NCI-H1930 (cell line): ENCODE measurements at regions not wholly inside any gene's neighbourhood (a gene's known extent, or its start where the extent isn't known, plus 50 kb on each side); places are given as distances from the start of the nearest gene placed in this dataset.
A peak's percentile ranks its signal among the peaks of the same experiment; 100 is the strongest.
"Not testable (repeated sequence)": the region's sequence is repeated elsewhere in the genome, so short reads cannot be mapped to it uniquely, and the experiment has no call there.

Experiments
- DNase-seq, 2 experiments: peaks; one replicate each; lab custom pipeline; 2025; lab: John Stamatoyannopoulos, UW

GRCh38 chr3:106025151-106025722, 156.4 kb upstream of the CBLB start:
- no peak for DNase-seq

GRCh38 chr3:106029954-106030626, 161.3 kb upstream of the CBLB start:
- DNase-seq = no peak

DNA sequence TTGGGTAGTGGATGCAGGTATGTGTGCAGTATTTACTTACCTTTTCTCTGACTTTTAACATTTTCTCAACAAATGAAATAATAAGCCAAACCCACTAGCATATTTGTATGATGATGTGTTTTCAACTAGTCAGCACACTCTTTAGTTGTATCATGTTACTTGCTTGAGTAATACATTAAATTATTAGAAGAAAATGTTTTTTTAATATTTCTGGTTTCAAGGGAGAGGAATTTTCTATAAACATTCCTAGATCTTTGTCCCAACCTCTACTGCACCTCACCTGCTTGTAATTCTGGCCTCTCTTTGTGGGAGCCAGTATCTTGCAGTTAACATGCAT, 161.8 kb upstream of the CBLB start:
- no peak for DNase-seq

- DNase-seq = no peak
Measured at GRCh38 chr3:106032479-106032878, 163.7 kb upstream of the CBLB start.

GRCh38 chr3:106033654-106034053, 164.8 kb upstream of the CBLB start:
- DNase-seq = no peak

DNA sequence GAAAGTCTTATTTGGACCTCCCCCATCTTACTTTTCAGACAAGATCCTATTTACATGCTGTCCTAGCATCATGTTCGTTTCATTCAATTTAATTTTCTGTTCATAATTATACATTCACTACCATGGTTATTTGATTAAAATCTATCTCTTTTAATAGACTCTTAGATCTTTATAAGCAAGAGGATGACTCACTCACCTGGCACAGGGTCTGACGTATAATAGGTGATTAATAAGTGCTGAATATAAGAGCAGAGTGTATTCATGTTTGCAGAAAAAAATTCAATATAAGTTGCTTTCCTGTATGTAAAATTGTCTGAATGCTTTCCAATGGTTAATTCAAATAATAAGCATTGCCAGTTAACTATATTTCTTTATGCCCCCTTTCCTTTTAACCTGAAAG, 165.5 kb upstream of the CBLB start:
- DNase-seq = no peak

GRCh38 chr3:106035619-106036018, 166.8 kb upstream of the CBLB start:
- DNase-seq = no peak

GRCh38 chr3:106036696-106037095, 167.9 kb upstream of the CBLB start:
- DNase-seq = no peak

- no peak for DNase-seq
Measured at GRCh38 chr3:106047221-106047620, 178.4 kb upstream of the CBLB start.

DNA sequence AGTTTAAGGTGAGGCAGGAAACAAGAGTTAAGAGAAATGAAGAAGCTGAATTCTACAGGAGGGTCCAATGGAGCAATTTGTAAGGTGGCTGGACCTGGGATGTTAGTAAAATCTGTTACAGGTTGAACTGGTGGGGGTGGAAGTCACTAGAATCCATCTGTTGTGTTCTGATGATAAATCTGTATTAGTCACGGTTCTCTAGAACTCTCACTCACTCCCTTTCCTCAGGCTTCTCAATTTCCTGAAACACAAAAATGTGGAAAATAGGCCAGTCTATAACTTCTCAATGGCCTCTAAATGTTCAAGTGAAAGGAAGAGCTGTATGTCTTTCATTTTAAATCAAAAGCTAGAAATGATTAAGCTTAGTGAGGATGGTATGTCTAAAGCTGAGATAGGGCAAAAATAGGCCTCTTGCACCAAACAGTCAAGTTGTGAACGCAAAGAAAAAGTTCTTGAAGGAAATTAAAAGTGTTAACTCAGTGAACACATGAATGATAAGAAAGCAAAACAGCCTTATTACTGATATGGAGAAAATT, 180.2 kb upstream of the CBLB start:
- DNase-seq = no peak

DNA sequence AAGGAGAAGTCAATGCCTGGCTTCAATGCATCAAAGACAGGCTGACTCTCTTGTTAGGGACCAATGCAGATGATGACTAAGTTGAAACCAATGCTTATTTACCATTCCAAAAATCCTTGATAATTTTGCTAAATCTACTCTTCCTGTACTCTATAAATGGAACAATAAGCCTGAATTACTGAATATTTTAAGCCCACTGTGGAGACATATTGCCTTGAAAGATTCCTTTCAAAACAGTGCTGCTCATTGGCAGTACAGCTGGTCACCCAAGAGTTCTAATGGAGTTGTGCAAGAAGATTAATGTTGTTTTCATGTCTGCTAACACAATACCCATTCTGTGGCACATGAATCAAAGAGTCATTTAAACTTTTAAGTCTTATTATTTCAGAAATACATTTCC, 181.0 kb upstream of the CBLB start:
- no peak for DNase-seq

DNA sequence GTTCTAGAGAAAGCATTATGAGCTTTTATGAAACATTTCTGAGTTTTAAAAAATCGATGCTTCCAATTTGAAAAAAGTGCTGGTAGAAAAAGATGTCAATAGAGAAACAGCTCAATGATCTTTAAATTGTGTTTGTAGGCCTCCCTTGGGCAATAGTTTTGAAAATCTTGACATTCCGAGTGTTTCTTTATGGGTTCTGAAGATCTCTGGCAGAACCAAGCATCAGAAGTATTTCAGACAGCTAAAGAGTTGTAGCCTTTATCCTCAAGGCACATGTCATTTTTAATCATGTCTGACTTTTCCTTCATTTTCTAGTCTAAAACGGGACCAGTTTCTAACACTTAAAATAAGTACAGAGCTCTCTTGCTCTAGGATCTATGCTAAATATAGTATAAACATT, 188.1 kb upstream of the CBLB start:
- DNase-seq = no peak

- no peak for DNase-seq
Measured at GRCh38 chr3:106058475-106058874, 189.7 kb upstream of the CBLB start.

DNA sequence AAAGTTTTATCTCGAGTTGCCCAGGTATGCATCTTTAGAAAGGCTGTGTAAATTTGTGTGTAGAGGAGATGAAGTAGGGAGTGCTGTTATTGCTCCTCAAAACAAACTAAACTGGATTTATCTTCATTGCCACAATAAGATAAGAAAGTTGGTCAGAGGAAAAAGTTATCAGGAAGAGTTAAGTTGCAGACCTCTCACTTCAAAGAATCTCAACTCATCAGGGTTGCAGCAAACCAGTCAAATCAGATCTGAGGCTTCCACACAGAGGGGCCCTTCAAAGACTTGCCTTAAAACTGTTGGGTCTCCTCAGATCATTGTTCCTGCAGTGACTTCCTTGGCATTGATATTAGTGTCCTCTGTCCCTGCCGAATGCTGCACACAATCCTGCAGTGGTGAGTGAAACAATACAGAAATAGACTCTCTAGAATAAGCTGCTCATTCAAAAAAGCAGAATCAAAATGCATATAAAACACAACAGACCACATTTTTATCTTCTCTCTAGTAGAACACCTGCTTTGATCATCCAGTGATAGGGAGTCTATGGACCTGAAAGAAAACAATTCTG, 191.2 kb upstream of the CBLB start:
- DNase-seq = no peak

- no peak for DNase-seq
Measured at GRCh38 chr3:106063909-106064308, 195.1 kb upstream of the CBLB start.

- DNase-seq = peak in 1 of 2 experiments; percentile 22
Measured at GRCh38 chr3:106065831-106066230, 197.0 kb upstream of the CBLB start.

DNA sequence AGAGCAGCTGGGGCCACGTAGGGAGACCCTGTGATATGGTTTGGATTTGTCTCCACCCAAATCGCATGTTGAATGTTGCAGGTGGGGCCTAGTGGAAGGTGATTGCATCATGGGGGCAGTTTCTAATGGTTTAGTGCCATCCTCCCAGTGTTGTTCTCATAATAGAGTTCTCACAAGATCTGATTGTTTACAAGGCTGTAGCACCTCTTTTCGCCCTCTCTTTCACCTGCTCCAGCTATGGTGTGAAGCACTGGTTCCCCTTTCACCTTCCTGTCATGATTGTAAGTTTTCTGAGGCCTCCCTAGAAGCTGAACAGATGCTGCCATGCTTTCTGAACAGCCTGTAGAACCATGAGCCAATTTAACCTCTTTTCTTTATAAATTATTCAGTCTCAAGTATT, 198.9 kb upstream of the CBLB start:
- no peak for DNase-seq

DNA sequence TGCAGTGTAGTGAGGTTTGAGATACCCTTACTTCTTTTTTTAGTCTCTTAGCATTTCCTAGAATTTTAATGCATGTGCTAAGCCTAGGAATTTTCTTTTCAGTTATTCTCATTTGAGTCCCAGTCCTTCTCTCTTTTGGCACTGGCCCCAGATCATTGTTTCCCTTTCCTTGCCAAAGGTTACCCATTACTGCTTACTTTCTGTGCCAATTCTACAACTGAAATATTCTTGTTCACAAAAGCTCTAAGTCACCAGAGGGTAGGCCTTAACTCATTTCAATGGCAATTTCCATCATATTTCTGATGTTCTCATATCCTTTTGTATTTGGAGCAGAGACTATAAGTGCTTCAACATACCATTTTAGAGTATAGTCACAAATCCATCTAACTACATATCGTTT, 199.6 kb upstream of the CBLB start:
- DNase-seq = no peak

DNA sequence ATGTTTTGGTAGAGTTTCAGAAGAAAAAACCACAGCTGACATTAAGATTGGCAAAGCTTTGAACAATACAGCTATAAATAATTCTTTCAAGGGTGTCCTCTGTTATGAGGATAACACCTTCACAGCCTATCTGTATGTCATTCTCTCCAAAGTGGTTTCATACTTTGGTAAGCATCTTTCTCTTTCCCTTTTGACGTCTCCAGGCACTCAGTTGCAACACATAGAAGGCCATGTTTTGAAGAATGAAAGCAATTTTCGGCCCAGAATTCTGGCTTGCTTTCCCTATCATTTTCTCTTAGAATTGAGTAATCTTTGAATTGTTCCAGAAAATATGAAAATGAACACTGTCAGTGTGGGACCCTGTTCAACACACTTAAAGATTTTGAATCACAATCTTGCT, 200.0 kb upstream of the CBLB start:
- DNase-seq = no peak

DNA sequence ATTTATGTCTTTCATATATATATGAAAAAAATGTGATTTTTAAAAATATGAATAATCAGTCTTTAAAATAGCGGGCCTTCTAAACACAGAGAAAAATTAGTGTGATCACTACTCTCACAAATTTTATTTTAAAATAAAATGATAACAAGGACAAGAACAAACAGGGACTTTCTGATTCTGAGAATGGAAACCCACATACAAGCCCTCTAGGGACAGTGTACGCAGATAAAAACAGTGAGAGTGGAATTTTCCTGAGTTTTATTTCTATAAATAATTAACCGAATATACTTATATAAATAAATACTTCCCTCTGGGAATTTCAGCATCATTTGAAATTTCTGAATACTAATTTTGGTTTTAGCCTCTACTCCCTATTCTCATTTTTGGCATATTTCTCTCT, 201.4 kb upstream of the CBLB start:
- DNase-seq = no peak

DNA sequence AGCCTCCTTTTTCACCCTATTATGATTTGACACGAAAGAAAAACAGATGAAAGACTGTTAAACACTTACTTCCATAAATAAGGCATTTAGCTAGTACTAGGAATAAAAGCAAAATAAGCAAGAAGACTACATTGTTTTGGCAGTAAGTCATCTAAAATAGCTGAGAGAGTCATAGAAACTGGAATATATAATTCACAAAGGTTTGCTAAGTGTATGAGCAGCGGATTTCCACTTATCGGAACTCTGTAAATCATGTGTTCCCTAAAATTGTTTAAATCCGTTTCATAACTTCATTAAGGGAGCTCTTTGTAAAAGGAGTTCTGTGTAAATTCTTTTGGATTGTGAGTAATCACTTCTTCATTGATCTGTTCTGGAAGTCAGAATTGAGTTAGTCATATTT, 202.5 kb upstream of the CBLB start:
- DNase-seq = no peak

DNA sequence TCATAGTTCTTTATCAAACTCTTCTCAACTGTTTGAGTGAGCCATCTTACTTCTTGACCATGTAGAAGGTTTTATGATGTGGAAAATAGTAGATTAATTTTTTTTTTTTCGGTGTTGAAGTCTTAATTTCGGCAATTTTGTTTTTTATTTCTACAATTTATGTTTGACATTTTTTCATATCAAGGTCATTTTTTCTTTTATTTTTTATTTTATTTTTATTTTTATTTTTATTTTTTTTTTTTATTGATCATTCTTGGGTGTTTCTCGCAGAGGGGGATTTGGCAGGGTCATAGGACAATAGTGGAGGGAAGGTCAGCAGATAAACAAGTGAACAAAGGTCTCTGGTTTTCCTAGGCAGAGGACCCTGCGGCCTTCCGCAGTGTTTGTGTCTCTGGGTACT, 203.8 kb upstream of the CBLB start:
- not testable (repeated sequence) for DNase-seq

GRCh38 chr3:106073806-106074205, 205.0 kb upstream of the CBLB start:
- DNase-seq = not testable (repeated sequence)

DNA sequence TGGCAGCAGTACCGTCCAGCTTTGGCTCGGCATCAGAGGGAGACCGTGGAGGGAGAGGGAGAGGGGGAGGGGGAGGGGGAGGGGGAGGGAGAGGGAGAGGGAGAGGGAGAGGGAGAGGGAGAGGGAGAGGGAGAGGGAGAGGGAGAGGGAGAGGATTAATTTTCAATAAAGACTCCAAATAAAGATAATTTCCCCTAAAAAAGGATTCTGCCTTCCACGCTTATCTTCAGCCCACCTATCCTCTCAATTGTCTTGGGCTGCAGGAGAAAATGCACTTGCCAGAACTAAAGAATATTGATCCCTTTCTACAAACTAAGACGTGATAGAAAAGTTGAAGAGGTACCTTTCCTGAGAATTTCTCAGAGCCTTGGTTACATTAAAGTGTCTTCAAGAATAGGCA, 206.9 kb upstream of the CBLB start:
- DNase-seq = not testable (repeated sequence)
